Muscle of leg (tissue), 3 donors: ENCODE measurements at regions not wholly inside any gene's neighbourhood (a gene's known extent, or its start where the extent isn't known, plus 50 kb on each side); places are given as distances from the start of the nearest gene placed in this dataset.

ENCODE experiments used
- DNase-seq: peaks from one replicate; pipeline ENCODE4 v3.0.0; 2013
- H3K27ac ChIP-seq: one replicate; pipeline ENCODE4 v1.5.1; 2013; ENCODE audit warnings: mild to moderate bottlenecking, low read length, control low read depth
- H3K27me3 ChIP-seq: one replicate; pipeline ENCODE4 v1.6.1; 2013; ENCODE audit warnings: low read length; ENCODE audit not compliant: control insufficient read depth, insufficient read depth
- H3K36me3 ChIP-seq: one replicate; pipeline ENCODE4 v1.6.1; 2013; ENCODE audit warnings: low read length; ENCODE audit not compliant: control insufficient read depth, insufficient read depth
- H3K4me1 ChIP-seq: one replicate; pipeline ENCODE4 v1.6.1; 2013; ENCODE audit warnings: low read length; ENCODE audit not compliant: control insufficient read depth, insufficient read depth
- H3K4me3 ChIP-seq: one replicate; pipeline ENCODE4 v1.5.1; 2013; ENCODE audit warnings: low read length, control low read depth
- H3K9me3 ChIP-seq: replicated peaks from 2 replicates; pipeline ENCODE4 v1.6.1; 2013; ENCODE audit warnings: low read depth, low read length; ENCODE audit not compliant: control insufficient read depth
- WGBS: methylation state at CpG from one replicate; pipeline ENCODE4 v1.1.5; 2013; ENCODE audit warnings: missing lambda C conversion rate; ENCODE audit not compliant: insufficient coverage; 5-methylcytosine and 5-hydroxymethylcytosine counted together

- H3K27me3 ChIP-seq: peaks cover 2% of the 10 kb centered on the region
- no peak overlapping the region for H3K27ac ChIP-seq
- H3K4me1 ChIP-seq: no peaks in the 10 kb centered on the region
- H3K36me3 ChIP-seq: no peaks in the 10 kb centered on the region
- peak; percentile 16 for DNase-seq
- H3K9me3 ChIP-seq: no peaks in the 10 kb centered on the region
- WGBS: no CpG with 5 or more reads among the region's 2 CpGs
- H3K4me3 ChIP-seq: no peak overlapping the region
These were observed 79.9 kb upstream of the GSX1 start for GRCh38 chr13:27712421-27712820.

GRCh38 chr13:27713767-27714166 lies 78.5 kb upstream of the GSX1 start:
- no peaks in the 10 kb centered on the region for H3K9me3 ChIP-seq
- WGBS: no CpG with 5 or more reads among the region's 4 CpGs
- H3K4me1 ChIP-seq: no peaks in the 10 kb centered on the region
- H3K27ac ChIP-seq: no peak overlapping the region
- no peaks in the 10 kb centered on the region for H3K36me3 ChIP-seq
- H3K27me3 ChIP-seq: peaks cover 2% of the 10 kb centered on the region
- no peak overlapping the region for H3K4me3 ChIP-seq
- DNase-seq: no peak

GRCh38 chr13:27721681-27722080 lies 70.6 kb upstream of the GSX1 start:
- WGBS: 86% methylated on average over 2 of the region's 2 CpGs

GRCh38 chr13:27728271-27728670 lies 64.0 kb upstream of the GSX1 start:
- Histone ChIP-seq H3K36me3 (no peaks in the 10 kb centered on the region), H3K27me3 (peaks cover 2% of the 10 kb centered on the region), H3K9me3 (no peaks in the 10 kb centered on the region), H3K4me3 (no peak overlapping the region), H3K4me1 (no peaks in the 10 kb centered on the region), H3K27ac (no peak overlapping the region)
- 9% methylated on average over 6 of the region's 6 CpGs for WGBS
- peak; percentile 35 for DNase-seq

More at GRCh38 chr13:27721681-27722080, 70.6 kb upstream of the GSX1 start:
- Histone ChIP-seq H3K27me3 (peaks cover 5% of the 10 kb centered on the region), H3K27ac (no peak overlapping the region), H3K9me3 (no peaks in the 10 kb centered on the region), H3K4me1 (no peaks in the 10 kb centered on the region), H3K4me3 (no peak overlapping the region), H3K36me3 (no peaks in the 10 kb centered on the region)
- DNase-seq: no peak

- H3K36me3 ChIP-seq: no peaks in the 10 kb centered on the region
- H3K27ac ChIP-seq: no peak overlapping the region
- H3K4me3 ChIP-seq: no peak overlapping the region
- DNase-seq: no peak
- no peaks in the 10 kb centered on the region for H3K4me1 ChIP-seq
- peaks cover 2% of the 10 kb centered on the region for H3K27me3 ChIP-seq
- WGBS: 76% methylated on average over 5 of the region's 6 CpGs
- H3K9me3 ChIP-seq: no peaks in the 10 kb centered on the region
These were observed 62.1 kb upstream of the GSX1 start for GRCh38 chr13:27730191-27730590.
